ENCODE measurements at regions not wholly inside any gene's neighbourhood (a gene's known extent, or its start where the extent isn't known, plus 50 kb on each side); places are given as distances from the start of the nearest gene placed in this dataset.

GRCh38 chr11:110951037-110951949 lies 239.1 kb upstream of the ARHGAP20 start:
- TF ChIP-seq CTCF (IDR thresholded peaks at IDR 0.05 in 4 of 5, conservative IDR thresholded peaks at IDR 0.05 in 1 of 5) (no peak), POLR2A (IDR thresholded peaks at IDR 0.05) (no peak)
